GM23248 (cell line): ENCODE measurements at regions not wholly inside any gene's neighbourhood (a gene's known extent, or its start where the extent isn't known, plus 50 kb on each side); places are given as distances from the start of the nearest gene placed in this dataset.

Experiments
- EZH2 ChIP-seq: fragments of 200-600 bp; sonication (generic); IDR thresholded peaks from 2 replicates; pipeline ENCODE4 v1.6.1; 2018; ENCODE audit warnings: antibody characterized with exemption, mild to moderate bottlenecking; ENCODE audit not compliant: insufficient read depth, poor library complexity, severe bottlenecking
- EZH2phosphoT487 ChIP-seq: fragments of 200-600 bp; sonication (generic); IDR thresholded peaks from 2 replicates; pipeline ENCODE4 v1.6.1; 2018; ENCODE audit warnings: antibody characterized with exemption, moderate library complexity, mild to moderate bottlenecking, low read depth; ENCODE audit not compliant: insufficient read depth

DNA sequence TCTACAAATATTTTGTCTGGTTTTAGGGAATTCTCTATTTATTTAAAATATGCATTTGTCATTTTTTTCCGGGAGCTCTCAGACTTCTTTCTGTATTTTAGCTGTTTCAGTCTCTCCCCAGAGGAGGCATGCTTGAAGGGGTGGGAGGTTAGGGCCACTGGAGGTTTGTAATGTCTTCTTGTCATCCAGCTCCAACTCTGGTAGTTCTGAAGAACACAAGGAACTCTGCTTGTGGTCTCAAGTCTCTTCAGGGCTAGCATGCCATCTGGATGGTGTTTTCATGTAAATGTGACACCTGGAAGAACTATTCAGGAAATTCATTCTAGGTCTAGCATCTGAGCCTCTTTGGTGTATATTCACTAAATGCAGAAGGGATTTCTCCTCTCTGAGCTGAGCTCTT, 518.4 kb upstream of the DCC start:
- no peak for TF ChIP-seq EZH2phosphoT487
- no peak for TF ChIP-seq EZH2
